GM23338 (cell line): ENCODE measurements at regions not wholly inside any gene's neighbourhood (a gene's known extent, or its start where the extent isn't known, plus 50 kb on each side); places are given as distances from the start of the nearest gene placed in this dataset.

Experiments
- ATAC-seq: fragments of 200-7000 bp; cut with Tn5 transposase; 3 replicates; pipeline ENCODE4 v1.9.1; 2020
- DNase-seq: peaks from one replicate; pipeline ENCODE4 v3.0.0-alpha.2; 2015; ENCODE audit warnings: low spot score
- H2AFZ ChIP-seq: fragments of 200-600 bp; sonication (generic); 2 replicates; pipeline ENCODE4 v1.8.0; 2016; ENCODE audit warnings: antibody characterized with exemption, mild to moderate bottlenecking, moderate library complexity
- H3F3A ChIP-seq: fragments of 200-600 bp; sonication (generic); replicated peaks from 2 replicates; pipeline ENCODE4 v1.8.0; 2017; ENCODE audit warnings: antibody characterized with exemption, mixed run types, low read depth
- H3K27ac ChIP-seq: fragments of 200-600 bp; sonication (generic); 2 replicates; pipeline ENCODE4 v1.6.1; 2016; ENCODE audit warnings: low read depth
- H3K27me3 ChIP-seq: fragments of 200-600 bp; sonication (generic); 2 replicates; pipeline ENCODE4 v1.8.0; 2016; ENCODE audit warnings: mild to moderate bottlenecking, mixed run types, moderate library complexity; ENCODE audit not compliant: insufficient read depth
- H3K36me3 ChIP-seq: fragments of 200-600 bp; sonication (generic); 2 replicates; pipeline ENCODE4 v1.8.0; 2016; ENCODE audit warnings: mild to moderate bottlenecking; ENCODE audit not compliant: insufficient read depth
- H3K4me1 ChIP-seq: fragments of 200-600 bp; sonication (generic); 2 replicates; pipeline ENCODE4 v1.8.0; 2016; ENCODE audit warnings: mild to moderate bottlenecking, moderate library complexity; ENCODE audit not compliant: insufficient read depth
- H3K4me2 ChIP-seq: fragments of 200-600 bp; sonication (generic); 2 replicates; pipeline ENCODE4 v1.7.1; 2017; ENCODE audit warnings: mixed run types
- H3K4me3 ChIP-seq: fragments of 200-600 bp; sonication (generic); 2 replicates; pipeline ENCODE4 v1.6.1; 2016; ENCODE audit warnings: mixed run types
- H3K79me2 ChIP-seq: fragments of 200-600 bp; sonication (generic); replicated peaks from 2 replicates; pipeline ENCODE4 v1.8.0; 2017; ENCODE audit warnings: mild to moderate bottlenecking; ENCODE audit not compliant: insufficient read depth
- H3K9me2 ChIP-seq: fragments of 200-600 bp; sonication (generic); 2 replicates; pipeline ENCODE4 v1.8.0; 2017; ENCODE audit not compliant: insufficient read depth
- H4K20me1 ChIP-seq: fragments of 200-600 bp; sonication (generic); replicated peaks from 2 replicates; pipeline ENCODE4 v1.8.0; 2017; ENCODE audit warnings: mild to moderate bottlenecking; ENCODE audit not compliant: insufficient read depth
- H3K27ac Mint-ChIP-seq: 2 replicates; pipeline ENCODE4 v1.8.0; 2020; ENCODE audit warnings: inconsistent platforms, mild to moderate bottlenecking, moderate library complexity, mixed read lengths
- H3K27me3 Mint-ChIP-seq: 3 replicates; pipeline ENCODE4 v1.8.0; 2022; ENCODE audit warnings: low read depth, mild to moderate bottlenecking, moderate library complexity, mixed read lengths, inconsistent platforms; ENCODE audit not compliant: insufficient read depth, poor library complexity
- H3K36me3 Mint-ChIP-seq: 3 replicates; pipeline ENCODE4 v1.8.0; 2021; ENCODE audit warnings: low read depth, mild to moderate bottlenecking, inconsistent platforms, moderate library complexity, mixed read lengths
- H3K4me1 Mint-ChIP-seq: 3 replicates; pipeline ENCODE4 v1.8.0; 2020; ENCODE audit warnings: mild to moderate bottlenecking, inconsistent platforms, mixed read lengths
- H3K4me3 Mint-ChIP-seq: 3 replicates; pipeline ENCODE4 v1.8.0; 2021; ENCODE audit warnings: moderate library complexity, mild to moderate bottlenecking, inconsistent platforms, mixed read lengths
- H3K9me3 Mint-ChIP-seq: 3 replicates; pipeline ENCODE4 v1.8.0; 2020; ENCODE audit warnings: moderate library complexity, mild to moderate bottlenecking, inconsistent platforms, mixed read lengths
- ETS1 ChIP-seq: IDR thresholded peaks from 2 replicates; pipeline ENCODE4 v1.6.1; 2016; ENCODE audit warnings: antibody characterized with exemption
- EZH2 ChIP-seq: fragments of 200-600 bp; sonication (generic); IDR thresholded peaks from one replicate; pipeline ENCODE4 v1.8.0; 2017; ENCODE audit warnings: antibody characterized with exemption, mild to moderate bottlenecking, low read depth; ENCODE audit not compliant: unreplicated experiment
- NANOG ChIP-seq: IDR thresholded peaks from 2 replicates; pipeline ENCODE4 v1.6.1; 2016; ENCODE audit warnings: antibody characterized with exemption, borderline replicate concordance
- POLR2AphosphoS5 ChIP-seq: IDR thresholded peaks from 2 replicates; pipeline ENCODE4 v1.6.1; 2016; ENCODE audit warnings: antibody characterized with exemption, low read depth
- REST ChIP-seq: IDR thresholded peaks from one replicate; pipeline ENCODE4 v1.6.1; 2018; ENCODE audit warnings: antibody characterized with exemption; ENCODE audit not compliant: unreplicated experiment
- ZNF114 ChIP-seq: fragments of 250-450 bp; sonication (Bioruptor Pico); IDR thresholded peaks from 2 replicates; pipeline ENCODE4 v1.5.0; 2020; ENCODE audit warnings: mild to moderate bottlenecking, moderate library complexity
- ZNF331 ChIP-seq: fragments of 250-450 bp; sonication (Bioruptor Pico); IDR thresholded peaks from 2 replicates; pipeline ENCODE4 v1.5.0; 2020; ENCODE audit warnings: low read depth, mild to moderate bottlenecking, moderate library complexity
- TF ChIP-seq, protein P1 (sequence below), 2 experiments: fragments of 200-600 bp in 1 of 2; sonication (generic) in 1 of 2; conservative IDR thresholded peaks; 2 replicates each; pipeline versions ENCODE4 v1.5.1 to v1.6.1; 2016 to 2017; ENCODE audit warnings: antibody characterized with exemption in 2 of 2, low read depth in 2 of 2, mild to moderate bottlenecking in 2 of 2, moderate library complexity in 1 of 2

- Mint-ChIP-seq H3K27me3 (peaks cover 5% of the 10 kb centered on the region), H3K27ac (no peak overlapping the region), H3K4me1 (peaks cover 11% of the 10 kb centered on the region), H3K36me3 (peaks cover 10% of the 10 kb centered on the region; the same call in 2 of the 3 replicates), H3K9me3 (peaks cover 15% of the 10 kb centered on the region), H3K4me3 (no peak overlapping the region)
- H3K79me2 ChIP-seq, result no peaks in the 10 kb centered on the region
- peaks cover 5% of the 10 kb centered on the region; the same call in 1 of the 2 replicates for H3K4me1 ChIP-seq
- no peak overlapping the region for H2AFZ ChIP-seq
- H4K20me1 ChIP-seq, result no peaks in the 10 kb centered on the region
- ATAC-seq (no peak), DNase-seq (no peak)
- no peaks in the 10 kb centered on the region for H3K27me3 ChIP-seq
- no peak for TF ChIP-seq NANOG
- no peak for TF ChIP-seq ZNF114
- no peak for TF ChIP-seq ETS1
- TF ChIP-seq POLR2AphosphoS5, result no peak
- TF ChIP-seq, protein P1, sequence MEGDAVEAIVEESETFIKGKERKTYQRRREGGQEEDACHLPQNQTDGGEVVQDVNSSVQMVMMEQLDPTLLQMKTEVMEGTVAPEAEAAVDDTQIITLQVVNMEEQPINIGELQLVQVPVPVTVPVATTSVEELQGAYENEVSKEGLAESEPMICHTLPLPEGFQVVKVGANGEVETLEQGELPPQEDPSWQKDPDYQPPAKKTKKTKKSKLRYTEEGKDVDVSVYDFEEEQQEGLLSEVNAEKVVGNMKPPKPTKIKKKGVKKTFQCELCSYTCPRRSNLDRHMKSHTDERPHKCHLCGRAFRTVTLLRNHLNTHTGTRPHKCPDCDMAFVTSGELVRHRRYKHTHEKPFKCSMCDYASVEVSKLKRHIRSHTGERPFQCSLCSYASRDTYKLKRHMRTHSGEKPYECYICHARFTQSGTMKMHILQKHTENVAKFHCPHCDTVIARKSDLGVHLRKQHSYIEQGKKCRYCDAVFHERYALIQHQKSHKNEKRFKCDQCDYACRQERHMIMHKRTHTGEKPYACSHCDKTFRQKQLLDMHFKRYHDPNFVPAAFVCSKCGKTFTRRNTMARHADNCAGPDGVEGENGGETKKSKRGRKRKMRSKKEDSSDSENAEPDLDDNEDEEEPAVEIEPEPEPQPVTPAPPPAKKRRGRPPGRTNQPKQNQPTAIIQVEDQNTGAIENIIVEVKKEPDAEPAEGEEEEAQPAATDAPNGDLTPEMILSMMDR (conservative IDR thresholded peaks at IDR 0.05; ENCODE audit: low read depth in 2 of 2), result no peak
- no peaks in the 10 kb centered on the region for H3K9me2 ChIP-seq
- no peaks in the 10 kb centered on the region for H3F3A ChIP-seq
- H3K36me3 ChIP-seq, result no peaks in the 10 kb centered on the region
- H3K4me2 ChIP-seq, result no peak overlapping the region
- H3K27ac ChIP-seq, result no peak overlapping the region
- H3K4me3 ChIP-seq, result no peak overlapping the region
Observed at GRCh38 chr12:89155826-89156225, 196.5 kb downstream of the DUSP6 start.

GRCh38 chr12:89154743-89155499 is 197.4 kb downstream of the DUSP6 start:
- DNase-seq, result no peak
- no peak for TF ChIP-seq ETS1
- no peak for TF ChIP-seq EZH2
- no peak for TF ChIP-seq REST
- TF ChIP-seq ZNF114, result no peak
- TF ChIP-seq, protein P1 (conservative IDR thresholded peaks at IDR 0.05; ENCODE audit: low read depth in 2 of 2), result peak; percentile 34 to 45; a peak in 3 of 4 replicates
- no peak for TF ChIP-seq ZNF331
- Histone ChIP-seq H3K4me1 (peaks cover 5% of the 10 kb centered on the region; the same call in 1 of the 2 replicates), H3K9me2 (no peaks in the 10 kb centered on the region), H3F3A (no peaks in the 10 kb centered on the region), H3K4me3 (no peak overlapping the region), H3K27me3 (no peaks in the 10 kb centered on the region), H3K4me2 (no peak overlapping the region), H3K27ac (no peak overlapping the region), H3K79me2 (no peaks in the 10 kb centered on the region), H2AFZ (no peak overlapping the region), H4K20me1 (no peaks in the 10 kb centered on the region), H3K36me3 (no peaks in the 10 kb centered on the region)
- Mint-ChIP-seq H3K36me3 (peaks cover 18% of the 10 kb centered on the region; the same call in 2 of the 3 replicates), H3K4me1 (peaks cover 11% of the 10 kb centered on the region), H3K27ac (no peak overlapping the region), H3K4me3 (no peak overlapping the region), H3K9me3 (peaks cover 23% of the 10 kb centered on the region), H3K27me3 (peaks cover 5% of the 10 kb centered on the region)
- ATAC-seq, result no peak
